NCI-H1105 (cell line): ENCODE measurements at regions not wholly inside any gene's neighbourhood (a gene's known extent, or its start where the extent isn't known, plus 50 kb on each side); places are given as distances from the start of the nearest gene placed in this dataset.

Source experiments
- DNase-seq: peaks from one replicate; lab custom pipeline; 2025; lab: John Stamatoyannopoulos, UW

- no peak for DNase-seq
Measured at GRCh38 chr17:68660302-68660701, 59.1 kb upstream of the FAM20A start.

GRCh38 chr17:68658999-68659780 lies 58.0 kb upstream of the FAM20A start:
- DNase-seq, result no peak

- DNase-seq, result no peak
Measured at GRCh38 chr17:68657576-68657975, 56.4 kb upstream of the FAM20A start.

- DNase-seq, result no peak
Measured at GRCh38 chr17:68657166-68657565, 56.0 kb upstream of the FAM20A start.

- no peak for DNase-seq
Measured at GRCh38 chr17:68656666-68657065, 55.5 kb upstream of the FAM20A start.
